Muscle of arm (tissue), 1 donor: ENCODE measurements at regions not wholly inside any gene's neighbourhood (a gene's known extent, or its start where the extent isn't known, plus 50 kb on each side); places are given as distances from the start of the nearest gene placed in this dataset.
"Not testable (repeated sequence)": the region's sequence is repeated elsewhere in the genome, so short reads cannot be mapped to it uniquely, and the experiment has no call there.

Experiments used
- DNase-seq: peaks from one replicate; pipeline ENCODE4 v3.0.0-alpha.2; 2013

DNA sequence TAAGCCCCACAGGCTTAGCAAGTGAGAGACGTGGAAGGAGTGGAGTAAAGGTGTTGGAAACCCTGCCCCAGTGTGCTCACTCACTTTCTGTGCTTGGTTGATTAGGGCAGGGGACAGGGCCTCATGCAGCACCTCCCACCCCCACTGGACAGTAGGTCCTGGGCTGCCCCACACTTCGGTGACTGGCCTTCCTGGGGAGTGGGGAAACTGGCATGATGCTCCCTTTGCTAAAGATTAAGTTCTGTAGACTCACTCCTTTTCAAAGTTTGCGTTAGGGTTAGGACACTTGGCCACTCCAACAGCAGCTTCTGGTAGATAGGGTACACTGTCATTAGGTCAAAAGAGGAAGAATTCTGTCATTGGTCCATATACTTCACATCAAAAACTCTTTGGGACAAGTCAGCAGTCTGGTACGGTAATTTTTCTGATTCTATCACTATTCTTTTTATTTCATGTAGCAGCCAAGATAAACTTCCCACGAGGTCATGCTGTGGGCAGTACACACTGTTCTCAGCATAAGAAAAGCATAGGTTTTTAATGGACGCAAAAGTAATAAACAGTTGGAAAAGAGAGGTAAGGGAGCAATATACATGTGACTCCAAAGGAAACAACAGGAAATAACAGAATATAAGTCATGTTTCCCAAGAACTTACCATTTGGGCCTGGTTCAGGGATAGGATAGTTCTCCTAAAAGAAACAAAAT, 106.6 kb upstream of the TERB2 start:
- DNase-seq = not testable (repeated sequence)

DNA sequence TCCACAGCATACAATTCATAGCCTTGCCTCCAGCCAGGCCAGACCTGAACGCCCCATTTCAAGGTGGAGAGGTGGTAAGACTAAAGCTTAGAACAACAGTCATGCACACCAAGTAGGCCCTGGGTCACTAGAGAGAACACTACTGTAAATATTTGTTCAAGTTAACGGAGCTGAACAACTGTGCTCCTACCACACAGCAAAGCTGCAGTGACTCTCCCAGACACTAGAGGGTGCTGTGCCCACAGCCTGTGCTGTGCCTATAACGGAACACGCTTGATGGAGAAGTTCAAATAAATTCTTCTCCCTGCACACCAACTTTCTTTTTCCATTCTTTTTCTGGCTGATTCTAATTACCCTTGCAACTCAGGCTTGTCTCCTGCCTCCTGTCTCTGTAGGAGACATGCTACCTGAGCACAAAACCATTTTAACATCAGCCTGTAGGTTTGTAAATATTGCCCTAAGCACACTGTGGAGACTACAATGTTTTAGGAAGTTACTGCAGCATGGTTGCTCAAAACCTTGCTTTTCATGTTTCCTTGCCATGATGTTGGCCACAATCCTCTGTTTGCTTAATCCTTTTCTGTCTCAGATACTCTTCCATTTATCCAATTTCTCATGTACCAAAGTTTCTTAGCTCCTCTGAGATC, 103.1 kb upstream of the TERB2 start:
- DNase-seq = peak; percentile 22

DNA sequence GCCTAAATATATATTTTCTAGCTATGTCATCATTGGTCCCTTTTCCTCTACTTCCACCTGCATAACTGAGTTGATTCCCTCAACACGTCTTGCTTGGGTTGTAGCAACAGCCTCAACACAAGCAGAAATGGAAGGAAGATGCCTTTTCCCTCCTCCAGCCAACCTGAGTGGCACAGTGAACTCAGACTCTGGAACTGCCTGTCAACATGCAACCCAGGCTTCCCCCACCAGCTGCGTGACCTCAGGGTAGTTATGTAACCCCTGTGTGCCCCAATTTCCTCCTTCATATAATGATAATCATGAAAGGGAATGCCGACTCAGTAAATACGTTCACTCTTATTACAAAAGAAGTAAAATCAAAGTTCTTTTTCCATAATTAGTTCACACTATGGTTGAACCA, 101.8 kb upstream of the TERB2 start:
- DNase-seq = not testable (repeated sequence)

DNA sequence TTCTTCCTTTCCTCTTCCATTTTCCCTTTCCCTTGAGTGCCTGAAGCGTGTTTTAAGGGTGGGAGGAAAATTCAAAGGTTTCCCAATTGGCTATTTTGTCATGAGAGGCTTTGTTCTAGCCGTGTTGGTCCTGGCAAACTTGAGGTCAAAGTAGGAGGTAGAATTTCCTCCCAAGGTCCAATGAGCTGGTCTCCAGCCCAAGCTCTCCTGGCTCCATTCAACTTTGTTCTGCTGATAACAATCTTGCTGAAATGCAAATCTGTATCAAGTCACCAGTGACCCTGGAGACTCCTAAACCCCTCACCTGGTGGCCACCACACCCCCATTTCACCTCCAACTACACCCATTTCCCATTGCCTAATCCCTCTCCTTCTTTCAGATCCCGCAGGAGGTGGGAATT, 100.2 kb upstream of the TERB2 start:
- DNase-seq = not testable (repeated sequence)

DNA sequence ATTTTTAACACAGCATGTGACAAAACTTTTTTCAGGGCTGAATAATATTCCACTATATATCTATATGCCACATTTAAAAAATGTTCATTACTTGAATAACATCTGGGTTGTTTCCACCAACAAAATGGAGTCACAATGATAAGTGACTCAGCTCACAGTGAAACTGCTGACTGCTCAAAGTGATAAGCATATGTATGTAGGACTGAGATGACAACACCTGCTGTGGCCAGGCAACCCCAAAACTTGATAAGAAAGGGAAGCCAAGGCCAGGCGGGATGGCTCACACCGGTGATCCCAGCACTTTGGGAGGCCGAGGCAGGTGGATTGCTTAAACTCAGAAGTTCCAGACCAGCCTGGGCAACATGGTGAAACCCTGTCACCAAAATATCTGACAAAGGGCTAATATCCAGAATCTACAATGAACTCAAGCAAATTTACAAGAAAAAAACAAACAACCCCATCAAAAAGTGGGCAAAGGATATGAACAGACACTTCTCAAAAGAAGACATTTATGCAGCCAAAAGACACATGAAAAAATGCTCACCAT, 99.2 kb upstream of the TERB2 start:
- not testable (repeated sequence) for DNase-seq

DNA sequence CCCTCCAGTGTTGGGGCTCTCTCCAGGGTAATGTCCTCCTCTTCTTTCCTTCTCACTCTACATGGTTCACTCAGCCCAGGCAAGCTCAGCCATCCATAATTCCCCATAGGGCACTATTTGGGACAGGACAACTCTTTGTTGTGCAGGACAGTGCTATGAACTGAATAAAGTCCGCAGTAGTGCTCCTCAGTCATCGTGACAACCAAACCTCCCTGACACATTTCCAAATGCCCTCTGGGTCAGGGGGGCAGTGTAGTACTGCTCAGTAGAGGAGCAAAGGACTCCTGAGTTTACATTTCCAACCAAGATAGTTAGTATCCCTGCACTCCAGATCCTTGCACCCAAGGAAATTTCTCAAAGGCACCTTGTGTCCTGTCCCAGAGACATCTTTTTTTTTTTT, 97.4 kb upstream of the TERB2 start:
- DNase-seq = not testable (repeated sequence)

DNA sequence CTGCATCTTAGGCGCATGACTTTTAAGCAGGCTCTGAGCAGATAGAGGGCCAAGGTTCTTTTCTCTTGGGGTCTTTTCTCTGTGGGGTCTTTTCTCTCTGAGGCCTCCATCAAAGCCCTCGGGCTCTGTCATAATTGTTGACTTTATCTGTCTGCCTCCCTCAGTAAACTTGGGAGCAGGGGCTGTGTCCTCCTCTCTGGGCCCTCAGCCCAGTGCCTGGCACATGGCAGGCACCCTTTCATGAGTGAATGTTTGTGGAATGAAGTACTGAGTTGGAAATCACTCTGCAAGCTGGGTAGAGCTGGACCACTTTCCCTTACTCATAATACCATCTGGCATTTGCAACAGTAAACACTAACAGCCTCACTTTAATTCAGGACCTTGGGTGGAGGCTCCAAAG, 96.3 kb upstream of the TERB2 start:
- DNase-seq = not testable (repeated sequence)

DNA sequence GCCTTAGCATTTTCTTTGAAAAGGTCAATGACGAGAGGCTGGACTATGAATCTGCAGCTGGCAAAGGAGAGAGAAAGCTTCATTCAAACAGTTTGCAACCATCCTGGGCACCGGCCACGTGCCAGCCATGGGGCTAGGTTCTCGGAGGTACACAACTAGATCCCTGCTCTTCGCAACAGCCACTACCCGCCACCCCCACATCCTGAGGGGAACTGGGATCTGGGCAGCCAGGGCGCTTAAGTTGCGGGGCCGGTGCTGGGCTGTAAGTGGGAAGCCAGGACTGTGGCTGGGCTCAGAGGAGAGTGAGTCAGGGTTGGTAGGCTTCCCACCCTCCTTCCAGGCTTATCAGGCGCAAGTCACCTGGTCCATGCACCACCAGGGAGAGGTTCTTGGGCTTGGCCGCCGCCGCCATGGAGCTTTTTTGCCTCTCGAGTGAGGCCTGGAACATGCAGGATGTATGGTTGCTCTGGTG, 95.0 kb upstream of the TERB2 start:
- DNase-seq = no peak

DNA sequence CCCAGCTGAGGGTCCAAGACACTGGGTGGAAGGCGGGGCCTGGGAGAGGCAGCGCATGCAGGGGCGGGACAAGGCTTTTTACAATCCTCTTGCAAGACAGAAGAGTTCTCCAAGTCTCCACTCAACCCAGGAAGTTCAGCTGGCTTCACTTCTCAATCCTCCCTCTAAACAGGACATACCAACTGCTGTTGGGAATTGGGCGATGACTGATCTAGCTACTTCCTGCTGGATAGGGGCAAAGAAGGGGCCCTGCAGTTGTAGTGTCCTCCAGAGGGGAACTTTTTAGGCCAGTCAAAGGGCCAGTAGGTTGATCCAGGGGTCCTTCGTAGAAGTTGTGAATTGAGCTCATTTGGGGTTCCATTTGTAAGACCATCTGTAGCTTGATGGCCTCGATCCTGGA, 94.6 kb upstream of the TERB2 start:
- no peak for DNase-seq

DNA sequence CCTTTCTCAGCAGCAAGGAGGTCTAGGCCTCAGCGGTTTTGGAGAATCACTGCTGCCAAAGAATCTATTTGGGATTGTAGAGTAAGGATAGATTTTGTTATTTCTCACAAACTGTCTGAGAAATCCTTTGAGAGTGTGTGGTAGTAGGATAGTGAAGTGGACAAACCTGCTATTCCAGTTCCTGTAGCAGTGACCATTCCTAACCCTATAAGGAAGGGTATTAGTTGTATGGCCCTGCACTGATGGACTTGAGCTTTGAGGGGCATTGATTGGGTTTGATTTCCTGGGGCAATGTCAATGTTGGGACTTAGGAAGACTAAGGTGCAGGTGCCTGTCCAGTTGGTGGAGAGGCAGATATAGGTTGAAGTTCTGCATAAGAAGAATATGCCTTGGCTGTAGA, 93.6 kb upstream of the TERB2 start:
- not testable (repeated sequence) for DNase-seq

DNA sequence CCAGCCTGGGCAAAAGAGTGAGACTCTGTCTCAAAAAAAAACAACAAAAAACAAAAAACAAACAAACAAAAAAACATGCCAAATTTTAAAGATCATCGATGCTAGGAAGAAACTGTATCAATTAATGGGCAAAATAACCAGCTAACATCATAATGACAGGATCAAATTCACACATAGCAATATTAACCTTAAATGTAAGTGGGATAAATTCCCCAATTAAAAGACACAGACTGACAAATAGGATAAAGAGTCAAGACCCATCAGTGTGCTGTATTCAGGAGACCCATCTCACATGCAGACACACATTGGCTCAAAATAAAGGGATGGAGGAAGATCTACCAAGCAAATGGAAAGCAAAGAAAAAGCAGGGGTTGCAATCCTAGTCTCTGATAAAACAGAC, 88.4 kb upstream of the TERB2 start:
- DNase-seq = not testable (repeated sequence)

DNA sequence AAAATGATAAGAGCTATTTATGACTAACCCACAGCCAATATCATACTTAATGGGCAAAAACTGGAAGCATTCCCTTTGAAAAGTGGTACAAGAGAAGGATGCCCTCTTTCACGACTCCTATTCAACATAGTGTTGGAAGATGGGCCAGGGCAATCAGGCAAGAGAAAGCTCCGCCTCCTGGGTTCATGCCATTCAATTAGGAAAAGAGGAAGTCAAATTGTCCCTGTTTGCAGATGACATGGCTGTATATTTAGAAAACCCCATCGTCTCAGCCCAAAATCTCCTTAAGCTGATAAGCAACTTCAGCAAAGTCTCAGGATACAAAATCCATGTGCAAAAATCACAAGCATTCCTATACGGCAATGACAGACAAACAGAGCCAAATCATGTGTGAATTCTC, 86.4 kb upstream of the TERB2 start:
- DNase-seq = not testable (repeated sequence)

DNA sequence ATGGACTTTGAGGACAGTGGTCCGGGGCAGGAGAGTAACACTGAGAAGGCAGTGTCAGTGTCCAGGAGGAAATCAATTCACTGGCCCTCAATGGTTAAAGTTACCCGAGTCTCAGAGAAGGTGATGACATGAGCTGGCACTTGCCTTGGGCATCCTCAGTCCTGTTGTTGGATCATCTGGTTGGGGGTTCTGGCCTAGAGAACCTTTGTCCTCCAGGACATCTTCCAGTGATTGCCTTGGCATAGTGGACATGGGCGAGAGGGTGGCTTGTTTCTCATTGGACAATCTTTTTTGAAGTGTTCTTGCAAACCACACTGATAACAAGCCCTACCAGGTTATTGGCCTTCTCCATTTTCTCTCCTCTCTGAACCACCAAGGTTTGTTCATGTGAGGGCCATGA, 83.4 kb upstream of the TERB2 start:
- DNase-seq = no peak

DNA sequence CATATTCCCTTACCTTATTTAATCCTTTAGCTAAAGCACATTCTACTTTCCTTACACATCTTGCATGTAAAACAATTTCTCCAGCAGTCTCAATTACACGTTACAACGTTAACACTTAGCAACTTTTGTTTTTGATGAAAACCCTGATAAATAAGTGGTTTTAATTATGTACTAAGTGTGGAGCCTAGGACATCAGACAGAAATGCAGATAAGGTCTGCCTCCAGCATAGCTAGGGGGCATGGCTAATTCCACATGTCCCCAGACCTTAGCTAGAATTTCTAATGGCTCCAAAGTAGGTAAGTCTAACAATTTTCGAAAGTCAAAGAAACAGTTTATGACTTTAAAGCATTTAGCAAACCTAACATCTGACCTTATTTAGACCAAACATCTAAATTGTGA, 77.4 kb upstream of the TERB2 start:
- DNase-seq = no peak

DNA sequence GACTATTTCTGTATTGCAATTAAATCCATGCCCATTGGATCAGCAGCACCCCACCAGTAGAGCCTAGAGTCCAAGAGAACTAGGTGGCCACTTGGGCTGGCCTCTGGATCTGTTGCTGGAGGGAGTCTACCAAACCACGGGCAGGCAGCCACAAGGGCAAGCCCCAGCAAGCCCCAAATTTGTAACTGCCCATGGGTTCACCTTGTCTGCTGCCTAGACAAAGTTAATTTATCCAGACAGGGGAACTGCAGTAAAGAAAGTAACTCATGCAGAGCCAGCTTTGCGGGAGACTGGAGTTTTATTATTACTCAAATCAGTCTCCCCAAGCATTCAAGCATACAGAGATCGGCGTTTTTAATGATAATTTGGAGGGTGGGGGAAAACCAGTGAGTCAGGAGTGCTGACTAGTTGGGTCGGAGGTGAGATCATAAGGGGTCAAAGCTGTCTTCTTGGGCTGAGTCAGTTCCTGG, 74.0 kb upstream of the TERB2 start:
- no peak for DNase-seq

DNA sequence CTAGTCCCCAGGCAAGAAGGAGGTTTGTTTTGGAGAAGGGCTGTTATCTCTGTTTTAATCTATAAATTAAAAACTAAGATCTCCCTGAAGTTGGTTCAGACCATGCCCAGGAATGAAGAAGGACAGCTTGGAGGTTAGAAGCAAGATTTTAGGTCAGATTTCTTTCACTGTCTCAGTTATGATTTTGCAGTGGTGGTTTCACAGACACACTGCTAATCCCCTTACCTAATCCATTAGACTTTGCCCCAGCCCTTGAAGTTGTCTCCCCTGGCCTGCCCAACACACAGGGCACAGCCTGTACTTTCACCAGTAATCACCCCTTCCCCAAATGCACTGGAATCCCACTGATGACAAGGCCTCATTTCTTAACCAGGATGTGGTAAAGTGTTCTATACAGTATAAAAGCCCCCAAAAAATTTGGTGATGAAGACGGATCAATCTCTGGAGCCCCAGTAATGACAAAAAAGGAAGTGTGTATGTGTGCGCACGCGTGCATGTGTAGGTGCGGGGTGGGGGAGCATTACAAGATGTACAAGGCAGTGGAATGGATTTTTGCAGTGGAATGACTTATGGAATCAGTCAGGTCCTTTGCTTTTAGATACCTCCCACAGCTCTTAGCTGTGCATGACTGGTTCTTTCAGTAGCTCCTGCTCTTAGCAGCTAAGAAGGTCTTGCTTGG, 73.1 kb upstream of the TERB2 start:
- DNase-seq = no peak

DNA sequence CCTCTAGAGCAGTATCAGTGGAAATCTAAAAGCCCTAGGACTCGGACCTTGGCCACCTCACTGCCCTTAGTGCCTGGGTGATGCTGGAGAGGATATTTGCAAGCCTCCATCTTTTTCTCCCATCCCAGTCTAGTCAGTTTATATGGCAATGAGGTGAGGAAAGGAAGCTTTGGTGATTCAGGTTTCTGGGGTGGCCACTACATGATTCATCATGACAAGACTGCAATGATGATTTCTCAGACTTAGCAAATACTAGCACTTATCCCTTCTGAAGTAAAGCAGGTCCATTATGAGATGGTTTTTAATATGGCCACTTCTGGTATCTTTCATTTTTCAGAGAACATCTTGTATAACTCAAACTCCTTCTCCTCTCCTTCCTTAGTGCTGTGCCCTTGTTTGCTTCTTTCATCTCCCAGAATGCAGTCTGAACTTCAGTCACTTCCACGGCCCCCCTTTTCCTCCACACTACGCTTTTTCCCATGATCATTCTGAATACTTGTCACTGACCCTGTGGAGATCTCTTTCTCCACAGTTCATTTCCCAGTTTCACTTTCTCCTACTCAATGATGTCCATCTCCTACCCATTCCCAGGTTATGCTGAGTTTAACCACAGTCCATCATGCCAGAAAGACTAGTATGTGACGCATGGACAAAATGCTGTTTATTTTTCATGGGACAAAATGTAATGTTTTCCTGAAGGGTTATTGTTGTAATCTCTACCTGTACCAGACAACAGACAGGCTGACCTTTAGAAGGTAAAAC, 57.4 kb upstream of the TERB2 start:
- DNase-seq = not testable (repeated sequence)

DNA sequence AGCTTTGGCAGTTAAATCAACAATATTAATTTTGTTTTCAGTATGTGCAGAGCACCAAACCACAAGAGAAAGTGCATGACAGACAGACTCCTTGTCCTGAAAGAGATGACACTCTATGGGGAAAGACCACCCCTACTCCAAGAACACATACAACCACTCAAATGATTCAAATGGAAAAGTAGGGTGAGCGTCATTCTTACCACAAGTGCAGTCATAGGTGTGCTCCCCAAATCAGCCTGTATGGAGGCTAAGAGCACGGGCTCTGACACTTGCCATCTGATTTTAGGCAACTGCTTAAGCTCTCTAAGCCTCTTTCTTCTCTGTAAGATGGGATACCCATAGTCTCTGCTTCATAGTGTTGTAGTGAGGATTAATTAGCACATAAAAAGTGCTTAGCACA, 56.7 kb upstream of the TERB2 start:
- DNase-seq = not testable (repeated sequence)

DNA sequence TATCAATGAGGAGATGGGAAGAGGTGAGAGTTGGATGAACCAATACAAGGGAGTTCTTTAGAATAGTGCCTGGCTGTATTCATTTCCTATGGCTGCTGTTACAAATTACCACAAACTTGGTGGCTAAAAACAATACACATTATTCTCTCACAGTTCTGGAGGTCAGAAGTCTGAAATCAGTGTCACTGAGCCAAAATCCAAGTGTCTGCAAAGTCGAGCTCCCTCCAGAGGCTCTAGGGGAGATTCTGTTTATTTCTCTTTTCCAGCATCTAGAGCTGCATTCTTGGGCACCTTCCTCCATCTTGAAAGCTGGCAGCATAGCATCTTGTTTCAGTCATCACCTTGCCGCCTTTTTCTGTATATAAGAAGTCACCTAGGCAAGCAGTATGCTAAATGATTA, 55.7 kb upstream of the TERB2 start:
- DNase-seq = not testable (repeated sequence)

DNA sequence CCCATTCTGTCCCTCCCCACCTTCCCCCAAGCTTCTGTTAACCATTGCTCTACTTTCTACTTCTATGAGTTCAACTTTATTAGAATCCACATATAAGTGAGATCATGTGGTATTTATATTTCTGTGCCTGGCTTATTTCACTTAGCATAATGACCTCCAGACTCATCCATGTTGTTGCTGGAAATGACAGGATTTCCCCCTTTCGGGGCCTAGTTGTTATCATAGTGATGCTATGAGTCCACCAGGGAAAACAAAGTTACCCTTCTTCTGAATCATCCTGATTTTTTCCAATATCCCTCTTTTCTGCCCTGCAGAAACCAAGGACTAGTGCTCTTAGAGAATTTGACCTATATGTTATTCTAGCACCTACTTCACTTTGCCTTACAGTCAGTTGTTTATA, 53.2 kb upstream of the TERB2 start:
- not testable (repeated sequence) for DNase-seq

DNA sequence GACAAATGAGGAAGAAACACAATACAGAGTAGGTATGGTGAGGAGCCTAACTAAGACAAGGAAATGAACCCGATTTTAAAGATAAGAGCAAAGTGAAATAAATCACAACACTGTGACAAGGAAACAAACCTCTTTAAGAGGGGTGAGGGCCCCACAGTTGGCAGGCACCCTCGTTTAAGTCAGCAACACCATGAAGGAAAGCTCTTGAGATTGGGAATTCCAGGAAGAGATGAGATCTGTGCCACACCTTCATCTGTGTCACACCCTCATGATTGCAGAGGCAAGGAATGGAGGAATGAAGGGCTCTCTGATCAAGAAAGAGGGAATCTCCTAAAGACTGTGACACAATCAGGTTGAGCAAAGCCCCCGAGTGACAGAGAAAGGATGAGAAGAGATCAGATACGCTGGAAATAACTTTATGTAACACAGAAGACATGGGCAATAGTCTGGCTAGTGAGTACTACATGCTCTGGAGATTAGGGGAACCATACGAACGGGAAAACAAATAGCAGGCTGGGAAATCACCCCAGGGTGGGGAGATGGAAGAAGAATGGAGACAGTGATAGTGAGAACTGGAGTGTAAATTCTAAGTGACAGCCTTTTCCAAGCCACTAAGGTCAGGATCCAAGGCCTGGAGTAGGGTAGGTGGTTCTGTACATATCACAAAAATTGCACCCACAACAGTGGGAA, 51.7 kb upstream of the TERB2 start:
- not testable (repeated sequence) for DNase-seq
